NCI-H2196 treated with DMSO at 0.1 percent for 48 hours (cell line): ENCODE measurements at regions not wholly inside any gene's neighbourhood (a gene's known extent, or its start where the extent isn't known, plus 50 kb on each side); places are given as distances from the start of the nearest gene placed in this dataset.
"Not testable (repeated sequence)": the region's sequence is repeated elsewhere in the genome, so short reads cannot be mapped to it uniquely, and the experiment has no call there.

Experiments
- DNase-seq: peaks from one replicate; lab custom pipeline; 2025; ENCODE audit not compliant: unreplicated experiment; lab: John Stamatoyannopoulos, UW

DNA sequence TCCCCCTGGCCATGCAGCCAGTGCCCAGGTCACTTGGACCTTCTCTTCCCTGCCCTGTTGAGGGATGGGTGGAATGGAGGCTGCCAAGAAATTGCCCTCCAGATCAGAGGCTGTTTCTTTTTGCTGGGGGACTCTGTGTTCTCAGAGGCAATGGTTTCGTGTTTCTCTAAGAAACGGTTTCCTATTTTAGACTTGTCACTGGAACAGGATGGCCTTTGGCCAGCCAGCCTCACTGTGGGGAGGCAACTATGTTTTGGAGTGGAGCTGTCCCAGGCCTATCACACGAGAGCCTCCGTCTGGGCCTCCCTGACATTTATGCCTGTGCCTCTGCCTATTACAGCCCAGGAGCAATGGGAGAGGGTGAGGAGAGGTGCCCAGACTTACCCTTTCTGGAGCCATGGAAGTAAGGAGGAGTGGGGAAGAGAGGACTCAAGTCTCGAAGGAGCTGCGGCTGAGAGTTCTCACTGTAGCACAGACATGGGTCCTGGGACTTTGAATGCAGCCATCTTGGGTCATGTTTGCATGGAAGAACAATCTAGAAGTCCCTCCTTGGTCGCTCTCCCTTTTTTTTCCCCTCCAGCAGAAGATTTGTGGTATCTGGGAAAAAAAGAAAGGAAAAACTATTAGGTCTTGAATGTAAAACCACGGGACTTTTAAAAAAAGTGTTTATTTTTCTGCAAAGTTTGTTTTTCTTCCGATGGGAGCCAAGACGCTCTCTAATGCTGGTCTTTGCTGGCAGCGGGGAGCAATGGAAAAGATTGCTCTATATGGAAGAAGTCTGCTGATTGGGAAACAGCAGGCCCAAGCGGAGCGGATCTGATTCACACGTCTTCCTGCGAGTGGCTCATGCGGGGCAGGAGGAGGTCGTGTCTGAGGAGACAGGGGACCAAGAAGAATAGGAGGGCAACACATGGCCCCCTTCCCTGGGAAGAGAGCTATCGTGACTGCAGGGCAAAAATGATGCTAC lies 219.2 kb downstream of the FOXD2 start:
- no peak for DNase-seq

DNA sequence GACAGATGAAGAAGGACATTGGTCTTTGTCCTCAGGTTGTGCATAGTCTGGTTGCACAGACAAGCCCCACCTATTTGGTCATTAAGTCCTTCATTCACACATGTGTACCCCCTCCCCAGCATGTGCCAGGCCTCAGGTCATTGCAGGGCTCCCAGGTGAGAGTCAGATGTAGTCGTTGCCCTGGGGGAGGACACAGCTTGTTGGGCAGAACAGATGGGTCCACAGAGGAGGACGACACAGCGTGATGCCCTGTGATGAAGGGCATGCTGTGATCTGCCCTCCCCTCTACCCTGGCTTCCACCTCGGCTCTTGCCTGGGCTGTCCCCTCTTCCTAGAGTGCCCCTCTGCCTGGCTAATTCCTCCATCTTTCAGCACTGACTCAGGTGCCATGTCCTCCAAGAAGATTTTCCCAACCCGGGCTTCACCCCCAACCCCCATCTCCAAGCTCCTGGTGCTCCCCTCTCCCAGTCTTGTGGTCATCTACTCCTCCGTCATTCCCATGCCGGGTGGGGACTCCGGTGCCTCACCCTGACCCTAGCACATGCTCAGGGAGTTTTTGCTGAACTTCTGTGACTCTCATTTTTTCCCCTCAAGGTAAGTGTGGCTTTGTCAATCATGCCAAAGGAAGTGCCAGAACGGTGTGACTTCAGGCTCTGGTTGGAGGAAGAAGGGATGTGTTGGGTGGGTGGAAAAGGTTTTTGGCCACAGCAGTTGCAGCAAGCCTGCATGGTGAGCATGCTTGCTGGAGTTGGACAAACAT lies 220.5 kb downstream of the FOXD2 start:
- DNase-seq: no peak

DNA sequence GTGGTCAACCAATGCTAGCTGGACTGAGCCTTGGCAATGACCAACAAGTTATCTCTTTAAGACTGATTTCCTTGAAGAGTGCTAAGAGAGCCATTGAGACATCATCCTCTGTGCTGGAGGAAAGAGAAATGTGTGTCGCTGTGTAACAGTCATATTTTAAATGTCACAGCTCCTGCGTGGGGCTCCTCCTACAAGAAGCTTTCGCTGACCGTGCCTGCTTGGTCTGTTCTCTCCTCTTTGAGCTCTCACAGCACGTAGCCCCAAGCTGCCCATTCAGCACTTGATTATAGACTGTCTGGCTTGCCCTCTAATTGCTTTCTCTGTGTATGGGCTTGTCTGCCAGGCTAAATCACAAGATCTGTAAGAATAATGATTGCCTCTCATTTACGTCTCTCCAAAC lies 221.3 kb downstream of the FOXD2 start:
- no peak for DNase-seq

DNA sequence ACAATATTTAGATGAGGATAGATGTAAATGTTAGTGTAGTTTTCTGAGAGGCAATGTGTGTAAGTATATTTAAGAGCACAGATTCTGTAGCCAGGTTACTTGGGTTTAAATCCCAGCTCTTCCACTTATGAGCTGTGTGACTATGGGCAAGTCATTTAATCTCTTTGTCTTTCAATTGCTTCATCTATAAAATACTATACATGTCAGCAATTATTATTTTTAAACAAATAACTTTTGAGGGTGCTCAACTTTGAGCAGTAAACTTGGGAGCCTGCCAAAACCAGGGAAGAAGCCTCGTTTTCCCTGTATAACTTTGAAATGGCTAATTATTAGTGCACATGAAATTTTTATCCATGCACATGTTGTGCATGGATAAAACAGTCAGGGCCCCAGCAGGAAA lies 222.8 kb downstream of the FOXD2 start:
- no peak for DNase-seq

DNA sequence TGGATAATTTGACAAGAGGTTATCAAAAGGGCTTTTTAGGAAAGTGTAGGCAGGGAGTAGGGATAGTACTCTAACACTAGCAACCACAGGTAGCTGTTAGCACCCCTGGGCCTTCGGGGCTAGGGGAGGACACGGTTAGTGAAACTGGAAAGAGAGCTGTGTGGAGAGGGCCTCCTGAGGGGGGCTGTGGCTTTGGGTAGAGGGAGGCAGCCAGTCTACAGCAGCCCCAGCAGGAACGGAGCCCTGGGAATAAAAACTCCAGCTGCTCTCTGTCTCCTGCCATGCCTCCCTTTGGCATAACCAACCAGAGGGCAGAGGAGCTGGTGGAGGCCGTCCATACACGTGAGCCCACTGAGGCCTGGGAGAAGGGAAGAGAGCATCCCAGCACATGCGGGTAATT lies 223.2 kb downstream of the FOXD2 start:
- no peak for DNase-seq

DNA sequence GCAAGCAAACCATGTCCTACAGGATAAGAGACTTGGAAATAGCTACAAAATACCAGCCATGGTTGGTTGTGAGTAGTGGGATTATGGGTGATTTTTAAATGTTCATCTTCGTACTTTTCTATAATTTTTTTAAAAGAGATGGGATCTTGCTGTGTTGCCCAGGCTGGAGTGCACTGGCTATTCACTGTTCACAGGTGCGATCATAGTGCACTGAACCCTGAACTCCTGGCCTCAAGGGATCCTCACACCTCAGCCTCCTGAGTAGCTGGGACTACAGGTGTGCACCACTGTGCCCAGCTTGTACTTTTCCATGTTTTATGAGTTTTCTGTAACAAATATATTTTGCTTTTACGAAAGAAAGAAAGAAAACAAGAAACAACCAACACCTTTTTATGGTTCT lies 224.2 kb downstream of the FOXD2 start:
- DNase-seq: no peak

DNA sequence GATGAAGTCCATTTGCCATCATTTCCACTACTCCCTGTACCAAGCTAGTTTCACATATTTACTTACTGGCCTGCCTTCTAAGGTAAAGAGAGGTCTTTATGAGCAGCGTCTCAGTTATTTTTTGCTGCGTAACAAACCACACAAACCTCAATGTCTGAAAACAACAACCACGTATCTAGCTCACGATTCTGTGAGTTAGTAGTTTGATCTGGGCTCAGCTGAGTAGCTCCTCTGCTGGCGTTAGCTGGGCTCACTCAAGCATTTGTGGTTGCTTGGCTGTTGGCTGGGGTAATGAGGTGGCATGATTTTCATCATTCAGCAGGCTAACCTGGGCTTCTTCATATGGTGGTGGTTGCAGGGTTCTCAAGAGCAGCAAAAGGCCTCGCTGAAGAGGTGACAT lies 225.4 kb downstream of the FOXD2 start:
- no peak for DNase-seq

DNA sequence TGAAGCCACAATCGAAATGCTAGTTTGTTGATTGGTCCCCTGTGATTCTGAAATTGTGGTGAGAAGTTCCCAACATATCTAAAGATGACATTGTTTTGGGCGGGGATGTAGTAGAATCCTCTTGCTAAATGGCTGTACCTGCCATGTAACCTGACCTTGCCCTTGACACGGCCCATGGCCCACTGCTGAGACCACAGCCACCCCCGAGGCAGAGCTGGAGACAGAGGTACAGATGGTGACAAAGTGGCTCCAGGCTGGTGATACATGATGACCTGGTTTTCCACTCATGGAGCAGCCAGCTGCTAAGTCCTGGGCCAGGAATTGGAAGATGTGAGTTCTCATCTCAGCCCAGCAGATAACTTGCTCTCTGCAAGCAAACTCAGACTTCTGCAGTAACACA lies 226.5 kb downstream of the FOXD2 start:
- DNase-seq: no peak

DNA sequence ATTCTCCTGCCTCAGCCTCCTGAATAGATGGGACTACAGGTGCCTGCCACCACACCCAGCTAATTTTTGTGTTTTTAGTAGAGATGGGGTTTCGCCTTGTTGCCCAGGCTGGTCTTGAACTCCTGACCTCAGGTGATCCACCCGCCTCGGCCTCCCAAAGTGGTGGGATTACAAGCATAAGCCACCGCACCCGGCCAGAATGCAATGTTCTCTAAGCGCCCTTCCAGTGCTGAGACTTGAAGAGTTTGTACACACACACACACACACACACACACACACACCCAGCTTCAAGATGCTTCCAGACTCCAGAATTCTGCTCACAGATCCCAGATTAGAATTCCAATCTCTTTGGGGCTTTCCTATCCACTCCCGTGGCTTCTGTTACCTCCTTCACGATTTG lies 227.1 kb downstream of the FOXD2 start:
- DNase-seq: not testable (repeated sequence)

DNA sequence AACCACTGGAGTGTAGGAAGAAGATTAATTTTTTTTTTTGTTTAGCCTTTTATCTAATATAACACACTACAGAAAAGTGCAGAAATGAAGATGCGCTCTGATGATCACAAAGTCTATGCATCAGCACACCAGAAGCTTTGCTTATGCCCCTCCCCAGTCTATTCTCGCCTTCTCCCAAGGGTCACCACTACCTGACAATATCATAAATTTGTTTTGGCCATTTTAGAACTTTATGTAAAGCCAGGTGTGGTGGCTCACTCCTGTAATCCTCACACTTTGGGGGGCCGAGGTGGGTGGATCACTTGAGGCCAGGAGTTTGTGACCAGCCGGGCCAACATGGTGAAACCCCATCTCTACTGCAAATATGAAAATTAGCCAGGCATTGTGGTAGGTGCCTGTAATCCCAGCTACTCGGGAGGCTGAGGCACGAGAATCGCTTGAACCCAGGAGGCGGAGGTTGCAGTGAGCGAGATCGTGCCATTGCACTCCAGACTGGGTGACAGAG lies 231.3 kb downstream of the FOXD2 start:
- no peak for DNase-seq

DNA sequence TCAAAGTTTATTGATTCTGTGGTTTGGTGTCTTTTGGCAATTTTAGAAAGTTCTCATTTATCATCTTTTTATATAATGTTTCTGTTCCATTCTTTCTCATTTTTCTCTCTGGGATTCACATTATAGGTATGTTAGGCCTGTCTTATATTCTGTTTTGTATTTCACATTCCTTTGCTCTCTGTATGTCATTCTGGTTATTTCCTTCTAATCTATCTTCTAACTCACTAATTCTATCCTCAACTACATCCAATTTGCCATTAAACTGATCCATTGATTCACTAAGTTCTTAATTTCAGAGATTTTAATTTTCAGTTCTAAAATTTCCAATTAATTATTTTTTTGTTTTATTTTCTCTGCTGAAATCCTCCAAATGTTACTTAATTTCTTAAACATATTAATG lies 234.8 kb downstream of the FOXD2 start:
- DNase-seq: no peak

DNA sequence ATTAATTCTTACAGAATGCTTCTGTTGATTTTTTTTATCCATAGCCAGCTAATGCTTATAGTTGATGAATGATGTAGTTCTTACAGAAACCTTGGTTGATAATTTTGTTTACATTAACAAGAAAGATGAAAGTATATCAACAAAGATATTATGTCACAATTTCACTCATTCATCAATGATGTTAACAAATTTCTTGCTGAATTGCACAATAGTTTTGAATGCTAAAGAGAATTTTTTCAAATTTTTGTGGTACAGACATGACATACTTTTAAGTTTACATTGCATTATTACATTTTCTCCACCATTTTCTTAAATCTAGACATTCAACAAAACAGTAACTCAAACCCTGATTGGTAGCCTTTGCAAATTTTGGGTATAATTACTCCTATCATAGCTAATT lies 236.3 kb downstream of the FOXD2 start:
- no peak for DNase-seq

DNA sequence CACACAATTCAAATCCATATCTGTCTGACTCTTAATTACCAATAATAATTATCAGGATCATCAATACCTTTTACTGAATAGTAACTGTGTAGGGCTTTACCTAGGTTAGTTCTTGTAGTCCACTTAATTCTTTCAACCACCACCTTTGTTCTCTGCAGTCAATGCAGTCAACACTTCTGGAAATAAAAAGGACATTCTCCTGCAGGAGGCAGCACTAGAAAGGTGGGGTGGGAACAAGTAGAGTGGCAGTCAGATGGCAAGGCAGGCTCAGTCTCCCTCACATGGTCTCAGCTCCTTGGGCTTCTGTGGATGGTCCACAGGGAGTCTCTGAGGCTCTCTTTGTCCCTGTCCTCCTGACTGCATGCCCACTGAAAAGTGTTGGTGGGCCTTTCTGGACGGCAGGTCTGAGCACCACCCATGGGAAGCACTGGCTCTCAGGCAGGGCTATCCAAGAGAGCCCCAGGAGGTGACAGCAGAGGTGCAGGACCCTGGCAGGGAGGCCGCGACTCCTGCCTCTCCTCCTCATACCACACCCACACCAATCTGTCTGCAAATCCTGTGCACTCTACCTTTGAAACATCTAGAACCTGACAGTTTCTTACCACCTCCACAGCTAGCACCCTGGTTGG lies 237.3 kb downstream of the FOXD2 start:
- DNase-seq: no peak

DNA sequence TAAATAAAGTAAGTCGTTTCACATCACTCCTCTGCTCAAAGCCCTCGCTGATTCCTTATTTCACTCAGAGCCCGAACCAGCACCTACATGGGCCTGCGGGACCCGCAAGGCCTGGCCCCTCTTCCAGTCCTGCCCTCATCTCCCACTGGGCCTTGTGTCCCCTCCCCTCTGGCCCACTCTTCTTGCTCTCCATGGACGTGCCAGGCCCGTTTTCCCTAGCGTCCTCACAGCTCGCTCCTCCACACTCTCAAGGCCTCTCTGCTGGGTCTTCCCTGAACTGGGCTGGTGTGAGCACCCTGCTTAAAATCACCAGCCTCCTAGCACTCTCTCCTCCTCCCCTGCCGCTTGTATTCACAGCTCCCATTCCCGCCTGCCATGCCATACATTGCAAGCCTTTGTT lies 237.9 kb downstream of the FOXD2 start:
- DNase-seq: no peak

DNA sequence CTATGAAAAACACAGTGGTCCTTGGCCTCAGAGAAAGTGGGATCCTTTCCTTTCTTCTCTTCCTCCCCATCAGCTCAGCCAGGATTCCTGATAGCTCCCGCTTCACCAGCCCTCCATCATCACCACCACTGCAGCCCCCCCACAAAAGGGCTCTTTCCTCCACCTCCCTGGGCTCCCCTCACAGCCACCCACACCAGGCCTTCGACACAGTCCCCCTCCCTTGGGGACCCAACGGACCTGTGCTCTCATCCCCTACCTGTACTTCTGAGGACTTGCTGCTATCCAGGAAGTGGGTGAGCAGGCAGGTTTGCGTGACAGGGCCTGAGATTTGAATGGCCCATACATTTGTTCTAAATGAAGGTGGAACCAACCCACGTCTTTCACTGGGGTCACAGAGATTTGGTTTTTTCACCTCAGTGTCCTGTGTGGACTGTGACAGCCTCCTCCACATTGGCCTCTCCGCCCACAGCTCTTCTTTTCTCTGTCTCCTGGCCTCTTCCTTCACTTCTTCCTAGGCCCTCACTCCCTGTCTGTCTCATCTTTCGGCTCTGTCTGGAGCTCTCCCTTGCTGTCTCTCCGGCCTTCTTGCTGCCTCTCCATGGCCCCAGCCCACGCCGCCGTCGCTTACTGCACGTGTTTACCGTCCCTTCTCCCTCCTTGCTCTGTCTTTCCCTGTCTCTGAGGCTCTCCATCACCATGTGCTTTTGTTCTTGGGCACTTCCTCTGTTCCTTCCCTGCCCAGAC lies 238.6 kb downstream of the FOXD2 start:
- no peak for DNase-seq

DNA sequence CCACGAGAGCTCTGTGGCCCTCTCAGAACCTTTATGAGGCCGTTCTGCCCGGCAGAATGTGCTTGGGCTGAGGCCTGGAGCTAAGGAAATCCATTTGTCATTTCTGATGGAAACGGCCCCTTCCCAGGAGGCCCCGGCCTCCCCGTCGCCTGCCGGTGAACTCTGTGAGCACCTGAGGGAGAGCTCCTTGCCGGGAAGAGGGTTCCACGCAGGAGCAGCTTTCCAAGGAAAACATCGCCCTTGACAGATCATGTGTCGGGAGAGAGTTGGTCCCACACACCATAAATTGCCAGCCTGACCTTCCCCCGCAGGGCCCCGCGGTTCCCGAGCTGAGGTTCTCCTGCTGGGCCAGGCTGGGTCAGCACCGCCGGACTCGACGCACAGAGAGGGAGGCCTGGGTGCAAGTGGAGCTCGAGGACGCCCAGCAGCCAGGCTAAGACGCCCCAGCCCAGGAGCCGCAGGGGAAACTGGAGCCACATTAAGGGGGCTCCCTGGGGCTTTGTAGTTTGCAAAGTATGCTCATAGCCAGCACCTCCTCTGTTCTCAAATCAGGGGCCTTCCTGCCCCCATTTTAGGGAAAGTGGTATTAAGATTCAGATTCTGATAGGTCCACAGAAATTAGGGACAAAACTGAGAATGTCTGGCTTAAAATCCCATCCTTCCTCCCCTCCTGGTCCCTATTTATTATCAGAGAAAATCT lies 239.5 kb downstream of the FOXD2 start:
- DNase-seq: no peak

DNA sequence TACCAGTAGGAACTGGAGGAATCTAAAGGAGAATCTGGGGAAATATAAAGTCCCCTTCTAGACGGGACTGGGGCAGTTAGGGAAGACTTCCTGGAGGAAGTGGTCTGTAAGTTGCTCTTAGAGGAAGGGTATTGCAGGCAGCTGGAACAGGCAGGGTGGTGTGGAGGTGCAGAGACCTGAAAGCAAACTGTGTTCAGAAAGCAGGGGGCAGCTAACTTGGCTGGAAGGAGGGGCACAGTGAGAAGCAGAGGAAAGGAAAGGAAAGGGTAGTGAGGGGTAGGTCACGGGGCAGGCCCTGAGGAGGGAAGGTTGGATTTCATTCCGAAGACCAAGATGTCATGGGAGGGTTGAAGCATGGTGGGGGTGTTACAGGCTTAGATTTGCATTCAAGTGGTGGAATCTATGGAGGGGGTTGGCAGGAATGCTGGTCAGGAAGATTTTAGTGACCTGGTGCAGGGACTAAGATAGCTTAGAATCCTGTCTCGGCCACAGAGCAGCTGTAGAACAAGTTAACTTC lies 240.7 kb downstream of the FOXD2 start:
- no peak for DNase-seq

DNA sequence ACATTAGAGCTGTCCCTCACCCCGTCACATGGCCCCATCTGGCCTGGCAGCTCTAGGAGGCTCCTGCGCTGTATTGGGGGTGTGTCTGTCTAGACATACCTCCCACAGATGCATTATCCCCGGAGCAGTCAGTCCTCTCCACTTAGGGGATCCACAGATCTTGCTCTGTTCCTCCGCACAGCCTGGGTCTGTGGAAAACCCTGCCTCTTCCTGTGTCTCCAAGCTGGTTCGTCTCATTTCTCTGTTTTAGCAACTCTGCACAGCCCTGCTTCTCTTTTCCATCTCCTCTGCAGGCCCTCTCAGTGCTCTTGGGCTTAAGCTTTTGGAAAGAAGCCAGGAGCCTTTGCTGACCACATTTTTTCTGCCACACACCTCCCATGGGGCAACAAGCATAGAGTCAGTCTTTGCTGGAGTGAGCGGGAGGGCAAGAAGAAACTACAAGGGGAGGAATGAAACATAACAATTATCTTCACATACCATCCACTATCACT lies 241.5 kb downstream of the FOXD2 start:
- no peak for DNase-seq

DNA sequence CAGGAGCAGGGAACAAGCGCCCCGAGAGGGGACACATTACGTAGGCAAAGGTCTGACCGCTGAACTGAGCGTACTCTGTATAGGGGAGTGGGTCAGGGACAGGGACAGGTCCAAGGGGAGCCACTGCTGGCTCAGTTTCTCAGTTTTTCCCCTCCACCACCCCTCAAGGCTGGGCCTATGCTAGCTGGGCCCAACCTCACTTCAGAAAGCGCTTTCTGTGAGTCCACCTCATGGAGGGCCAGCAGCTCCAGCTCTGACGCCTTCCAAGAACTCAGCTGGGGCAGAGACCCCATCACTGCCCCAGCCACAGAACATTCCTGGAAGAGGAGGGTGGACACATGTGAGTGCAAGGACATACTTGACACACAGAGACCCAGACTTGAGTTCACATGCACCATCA lies 242.0 kb downstream of the FOXD2 start:
- no peak for DNase-seq
